Hepatocyte (in vitro differentiated cells): ENCODE measurements at regions not wholly inside any gene's neighbourhood (a gene's known extent, or its start where the extent isn't known, plus 50 kb on each side); places are given as distances from the start of the nearest gene placed in this dataset.

ENCODE experiments used
- DNase-seq: peaks from one replicate; pipeline ENCODE4 v3.0.0-alpha.2; 2016; ENCODE audit warnings: low spot score
- H2AFZ ChIP-seq: fragments of 200-600 bp; sonication (generic); 2 replicates; pipeline ENCODE4 v1.6.0; 2016; ENCODE audit warnings: antibody characterized with exemption, mild to moderate bottlenecking
- H3K27ac ChIP-seq: fragments of 200-600 bp; sonication (generic); 2 replicates; pipeline ENCODE4 v1.5.1; 2016; ENCODE audit warnings: mild to moderate bottlenecking
- H3K27me3 ChIP-seq: fragments of 200-600 bp; sonication (generic); 2 replicates; pipeline ENCODE4 v1.6.1; 2016
- H3K36me3 ChIP-seq: fragments of 200-600 bp; sonication (generic); replicated peaks from 2 replicates; pipeline ENCODE4 v1.5.1; 2016; ENCODE audit warnings: low read depth; ENCODE audit not compliant: insufficient read depth
- H3K4me1 ChIP-seq: fragments of 200-600 bp; sonication (generic); 2 replicates; pipeline ENCODE4 v1.5.1; 2016; ENCODE audit warnings: mild to moderate bottlenecking, moderate library complexity; ENCODE audit not compliant: insufficient read depth
- H3K4me2 ChIP-seq: fragments of 200-600 bp; sonication (generic); 2 replicates; pipeline ENCODE4 v1.6.0; 2016
- H3K4me3 ChIP-seq: fragments of 200-600 bp; sonication (generic); 2 replicates; pipeline ENCODE4 v1.5.1; 2016; ENCODE audit warnings: mild to moderate bottlenecking
- H3K79me2 ChIP-seq: fragments of 200-600 bp; sonication (generic); 2 replicates; pipeline ENCODE4 v1.6.0; 2017; ENCODE audit warnings: mild to moderate bottlenecking
- H3K9me2 ChIP-seq: fragments of 200-600 bp; sonication (generic); replicated peaks from 2 replicates; pipeline ENCODE4 v1.6.0; 2017; ENCODE audit warnings: mild to moderate bottlenecking; ENCODE audit not compliant: insufficient read depth
- H3K9me3 ChIP-seq: fragments of 200-600 bp; sonication (generic); 2 replicates; pipeline ENCODE4 v1.5.1; 2016; ENCODE audit warnings: low read depth, mild to moderate bottlenecking
- H4K20me1 ChIP-seq: fragments of 200-600 bp; sonication (generic); 2 replicates; pipeline ENCODE4 v1.6.0; 2016; ENCODE audit warnings: mild to moderate bottlenecking; ENCODE audit not compliant: insufficient read depth, poor library complexity, severe bottlenecking
- CTCF ChIP-seq: fragments of 200-600 bp; sonication (generic); IDR thresholded peaks from 2 replicates; pipeline ENCODE4 v1.5.1; 2016; ENCODE audit warnings: antibody characterized with exemption, mild to moderate bottlenecking; ENCODE audit not compliant: poor library complexity
- EZH2 ChIP-seq: fragments of 200-600 bp; sonication (generic); IDR thresholded peaks from 2 replicates; pipeline ENCODE4 v1.6.1; 2016; ENCODE audit warnings: antibody characterized with exemption, mild to moderate bottlenecking, borderline replicate concordance
- EZH2phosphoT487 ChIP-seq: fragments of 200-600 bp; sonication (generic); IDR thresholded peaks from one replicate; pipeline ENCODE4 v1.6.1; 2018; ENCODE audit warnings: antibody characterized with exemption, mild to moderate bottlenecking, low read depth, moderate library complexity; ENCODE audit not compliant: unreplicated experiment, severe bottlenecking
- WGBS: methylation state at CpG from one replicate; pipeline ENCODE4 v1.1.6; 2016; ENCODE audit warnings: low lambda C conversion rate; ENCODE audit errors: missing lambda C conversion rate; 5-methylcytosine and 5-hydroxymethylcytosine counted together

DNA sequence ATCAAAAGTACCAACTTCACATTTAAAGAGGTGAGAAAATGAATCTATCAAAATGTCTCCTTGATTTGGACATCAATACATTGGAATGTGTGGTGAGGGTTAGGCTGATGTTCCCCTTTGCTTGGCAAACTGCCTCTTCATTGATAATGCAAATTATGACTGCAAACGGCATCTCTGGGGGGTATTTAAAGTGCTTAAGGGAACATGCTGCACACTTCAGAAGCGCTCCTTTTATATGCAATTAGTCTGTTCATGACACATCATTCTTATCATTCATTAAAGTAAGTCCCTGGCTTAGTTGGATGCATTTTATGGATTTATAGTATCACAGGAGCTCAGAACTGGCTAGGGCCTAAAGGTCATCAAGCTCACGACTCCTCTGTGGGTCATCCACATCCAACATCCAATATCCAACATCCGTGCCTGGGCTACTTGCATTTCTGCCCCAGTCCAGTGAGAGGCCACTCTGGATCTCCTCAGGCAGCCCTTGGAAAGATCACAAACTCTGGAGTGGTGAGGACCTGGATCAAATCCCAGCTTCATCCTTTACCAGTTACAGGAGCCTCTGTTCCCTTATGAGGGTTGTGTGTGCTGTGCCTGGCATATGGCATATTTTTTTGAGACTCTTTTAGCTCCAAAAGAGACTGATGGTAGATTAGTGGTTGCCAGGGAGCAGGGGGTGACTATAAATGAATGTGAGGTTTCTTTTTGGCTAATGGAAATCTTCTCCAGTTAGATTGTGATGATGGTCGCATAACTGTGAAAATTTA is 136.8 kb upstream of the FOXB1 start:
- H2AFZ ChIP-seq = no peak overlapping the region
- no peak overlapping the region for H3K4me3 ChIP-seq
- no peaks in the 10 kb centered on the region for H3K9me3 ChIP-seq
- peaks cover 15% of the 10 kb centered on the region for H3K27me3 ChIP-seq
- no peaks in the 10 kb centered on the region for H3K36me3 ChIP-seq
- no peaks in the 10 kb centered on the region for H3K4me1 ChIP-seq
- no peaks in the 10 kb centered on the region for H3K79me2 ChIP-seq
- DNase-seq = no peak
- TF ChIP-seq EZH2phosphoT487 (no peak), CTCF (no peak), EZH2 (no peak)
- no peak overlapping the region for H3K27ac ChIP-seq
- 72% methylated on average over 5 of the region's 5 CpGs for WGBS
- H3K4me2 ChIP-seq = no peak overlapping the region
- no peaks in the 10 kb centered on the region for H3K9me2 ChIP-seq
- H4K20me1 ChIP-seq = no peaks in the 10 kb centered on the region

GRCh38 chr15:59866642-59867041 is 137.5 kb upstream of the FOXB1 start:
- Histone ChIP-seq H4K20me1 (no peaks in the 10 kb centered on the region), H3K9me2 (no peaks in the 10 kb centered on the region), H3K36me3 (no peaks in the 10 kb centered on the region), H3K4me1 (no peaks in the 10 kb centered on the region), H3K4me3 (no peak overlapping the region), H3K27me3 (peaks cover 16% of the 10 kb centered on the region), H2AFZ (no peak overlapping the region), H3K9me3 (no peaks in the 10 kb centered on the region), H3K4me2 (no peak overlapping the region), H3K79me2 (no peaks in the 10 kb centered on the region), H3K27ac (no peak overlapping the region)
- no peak for DNase-seq
- TF ChIP-seq CTCF = no peak
- no peak for TF ChIP-seq EZH2
- TF ChIP-seq EZH2phosphoT487 = no peak
- WGBS = 31% methylated on average over 4 of the region's 4 CpGs

GRCh38 chr15:59862191-59863155 is 141.6 kb upstream of the FOXB1 start:
- H4K20me1 ChIP-seq = no peaks in the 10 kb centered on the region

More at GRCh38 chr15:59862191-59863155, 141.6 kb upstream of the FOXB1 start:
- 77% methylated on average over 9 of the region's 9 CpGs for WGBS
- H3K36me3 ChIP-seq = no peaks in the 10 kb centered on the region
- H3K9me2 ChIP-seq = no peaks in the 10 kb centered on the region
- no peak overlapping the region for H3K4me3 ChIP-seq
- TF ChIP-seq CTCF (no peak), EZH2 (no peak), EZH2phosphoT487 (no peak)
- H3K27me3 ChIP-seq = peaks cover 13% of the 10 kb centered on the region
- H3K4me2 ChIP-seq = no peak overlapping the region
- no peak overlapping the region for H3K27ac ChIP-seq
- H3K79me2 ChIP-seq = no peaks in the 10 kb centered on the region
- no peak overlapping the region for H2AFZ ChIP-seq
- H3K4me1 ChIP-seq = no peaks in the 10 kb centered on the region
- no peaks in the 10 kb centered on the region for H3K9me3 ChIP-seq
- no peak for DNase-seq
